HAP-1 (cell line): ENCODE measurements at regions not wholly inside any gene's neighbourhood (a gene's known extent, or its start where the extent isn't known, plus 50 kb on each side); places are given as distances from the start of the nearest gene placed in this dataset.
"Not testable (repeated sequence)": the region's sequence is repeated elsewhere in the genome, so short reads cannot be mapped to it uniquely, and the experiment has no call there.

ENCODE experiments used
- DNase-seq, 2 experiments: peaks; one replicate each; pipeline ENCODE4 v3.0.0-alpha.2; 2016 to 2020; ENCODE audit warnings: low spot score in 2 of 2
- H3K27me3 ChIP-seq: fragments of 250-450 bp; sonication (Bioruptor Pico); 2 replicates; pipeline ENCODE4 v1.5.1; 2020; ENCODE audit warnings: low read depth, mild to moderate bottlenecking, moderate library complexity
- H3K36me3 ChIP-seq: fragments of 250-450 bp; sonication (Bioruptor Pico); replicated peaks from 2 replicates; pipeline ENCODE4 v1.5.1; 2020; ENCODE audit warnings: mild to moderate bottlenecking
- H3K4me1 ChIP-seq: fragments of 250-450 bp; sonication (Bioruptor Pico); 2 replicates; pipeline ENCODE4 v1.5.1; 2020; ENCODE audit warnings: mild to moderate bottlenecking
- H3K4me3 ChIP-seq: fragments of 250-450 bp; sonication (Bioruptor Pico); 2 replicates; pipeline ENCODE4 v1.5.1; 2020; ENCODE audit warnings: mild to moderate bottlenecking, moderate library complexity
- H3K9me3 ChIP-seq: fragments of 250-450 bp; sonication (Bioruptor Pico); 2 replicates; pipeline ENCODE4 v1.5.1; 2020; ENCODE audit warnings: mild to moderate bottlenecking, moderate library complexity
- in situ Hi-C: fragments of 300-500 bp; cut with MboI; formaldehyde crosslinking; loops from 3 replicates; pipeline ENCODE4 v1.14.3; 2020; ENCODE audit warnings: low sequenced_read_pairs, inconsistent platforms, mixed read lengths

DNA sequence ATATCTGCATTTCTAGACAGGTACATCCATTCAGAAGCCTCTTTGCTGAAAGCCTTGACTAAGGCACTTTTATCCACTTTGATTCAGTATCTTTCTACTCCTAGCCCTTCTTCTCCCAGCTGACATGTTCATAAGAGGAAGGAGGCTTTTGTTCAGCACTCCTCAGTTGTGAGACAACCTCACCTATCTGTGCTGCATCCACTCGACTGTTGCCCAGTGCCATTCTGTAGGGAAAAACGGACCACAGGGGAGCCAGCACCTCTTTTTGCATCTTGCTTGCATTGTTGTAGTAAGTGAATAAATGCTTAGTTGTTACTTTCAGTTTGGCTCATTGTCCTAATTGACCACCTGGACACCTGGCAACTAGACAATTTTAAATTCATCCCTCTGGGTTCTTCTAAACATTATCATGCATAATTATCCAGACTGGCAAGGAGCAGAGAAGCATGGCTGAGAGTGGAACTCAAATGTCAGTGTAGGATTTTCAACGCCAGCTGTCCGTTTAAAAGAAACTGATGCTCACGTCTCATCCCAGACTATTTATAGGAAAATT lies 83.8 kb upstream of the BOD1L1 start:
- in situ Hi-C loops, result no loop called here
- no peak overlapping the region for H3K4me3 ChIP-seq
- no peaks in the 10 kb centered on the region for H3K9me3 ChIP-seq
- H3K4me1 ChIP-seq, result no peaks in the 10 kb centered on the region
- no peaks in the 10 kb centered on the region for H3K36me3 ChIP-seq
- no peak for DNase-seq
- H3K27me3 ChIP-seq, result no peaks in the 10 kb centered on the region

DNA sequence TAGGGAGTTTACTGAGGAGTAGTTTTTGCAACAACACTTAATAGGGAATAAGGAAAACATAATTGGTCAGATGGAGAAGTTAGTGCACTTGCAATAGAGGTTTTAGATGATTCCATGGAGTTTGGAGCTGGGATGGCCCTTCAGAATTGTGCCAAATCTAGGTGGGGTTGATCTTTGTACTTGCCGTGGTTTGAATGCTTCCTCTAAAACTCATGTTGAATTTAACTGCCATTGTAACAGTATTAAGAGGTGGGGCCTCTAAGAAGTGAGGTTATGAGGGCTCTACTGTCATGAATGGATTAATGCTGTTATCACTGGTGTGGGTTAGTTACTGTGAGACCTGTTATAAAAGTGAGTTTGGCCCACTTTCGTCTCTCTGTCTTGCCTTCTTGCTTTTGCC lies 94.4 kb upstream of the BOD1L1 start:
- H3K9me3 ChIP-seq, result no peaks in the 10 kb centered on the region
- no peaks in the 10 kb centered on the region for H3K4me1 ChIP-seq
- H3K4me3 ChIP-seq, result no peak overlapping the region
- H3K36me3 ChIP-seq, result no peaks in the 10 kb centered on the region
- H3K27me3 ChIP-seq, result no peaks in the 10 kb centered on the region
- no peak for DNase-seq
- in situ Hi-C loops, result no loop called here

DNA sequence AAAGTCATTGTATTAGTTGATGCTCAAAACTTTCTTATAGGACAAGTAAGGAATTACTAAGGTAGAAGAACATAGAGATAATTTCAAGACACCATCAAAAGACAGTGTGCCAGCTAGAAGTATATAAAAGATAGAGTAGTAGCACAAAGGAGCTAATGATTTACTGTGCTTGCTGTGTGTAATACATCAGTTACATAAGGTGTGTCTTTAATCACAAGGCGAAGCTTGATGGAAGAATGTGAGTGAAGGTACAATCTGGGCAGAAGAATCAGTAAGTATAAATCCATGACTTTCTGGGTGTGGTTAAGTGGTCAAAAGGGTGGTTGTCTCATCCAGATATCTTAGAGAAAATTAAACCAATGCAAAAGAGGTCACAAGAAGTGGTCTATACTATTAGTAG lies 95.1 kb upstream of the BOD1L1 start:
- DNase-seq, result no peak
- Histone ChIP-seq H3K9me3 (no peaks in the 10 kb centered on the region), H3K4me3 (no peak overlapping the region), H3K36me3 (no peaks in the 10 kb centered on the region), H3K4me1 (no peaks in the 10 kb centered on the region), H3K27me3 (no peaks in the 10 kb centered on the region)
- in situ Hi-C loops, result no loop called here

DNA sequence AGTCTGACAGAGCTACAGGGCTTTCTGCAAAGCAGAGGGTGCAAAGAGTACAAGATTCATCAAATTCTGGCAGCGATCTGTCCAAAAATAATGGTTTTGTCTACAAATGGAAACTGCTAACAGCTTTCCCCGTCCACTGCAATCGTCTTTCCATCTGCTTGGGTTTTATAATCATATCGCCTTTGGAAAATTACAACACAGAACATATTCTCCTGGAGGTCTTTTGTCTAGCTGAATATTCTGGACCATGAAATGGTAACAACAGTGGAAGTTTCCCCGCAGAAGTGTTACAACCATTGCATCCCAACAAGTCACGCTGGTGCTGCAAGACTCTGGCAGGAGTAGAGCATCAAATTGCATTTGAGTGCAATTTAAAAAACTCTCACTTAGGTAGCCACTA lies 101.2 kb upstream of the BOD1L1 start:
- in situ Hi-C loops, result no loop called here
- no peaks in the 10 kb centered on the region for H3K9me3 ChIP-seq
- no peak overlapping the region for H3K4me3 ChIP-seq
- no peak for DNase-seq
- no peaks in the 10 kb centered on the region for H3K27me3 ChIP-seq
- H3K4me1 ChIP-seq, result no peaks in the 10 kb centered on the region
- no peaks in the 10 kb centered on the region for H3K36me3 ChIP-seq

DNA sequence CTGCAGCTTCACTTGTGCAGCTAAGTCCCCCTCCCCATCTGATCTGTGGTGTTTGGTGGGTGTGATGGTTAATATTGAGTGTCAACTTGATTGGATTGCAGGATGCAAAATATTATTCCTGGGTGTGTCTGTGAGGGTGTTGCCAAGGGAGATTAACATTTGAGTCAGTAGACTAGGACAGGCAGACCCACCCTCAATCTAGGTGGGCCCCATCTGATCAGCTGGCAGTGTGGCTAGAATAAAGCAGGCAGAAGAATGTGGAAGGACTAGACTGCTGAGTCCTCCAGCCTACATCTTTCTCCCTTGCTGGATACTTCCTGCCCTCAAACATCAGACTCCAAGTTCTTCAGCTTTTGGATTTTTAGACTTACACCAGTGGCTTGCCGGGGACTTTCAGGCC lies 103.5 kb upstream of the BOD1L1 start:
- H3K4me1 ChIP-seq, result no peaks in the 10 kb centered on the region
- DNase-seq, result no peak
- H3K36me3 ChIP-seq, result no peaks in the 10 kb centered on the region
- in situ Hi-C loops, result no loop called here
- H3K4me3 ChIP-seq, result no peak overlapping the region
- no peaks in the 10 kb centered on the region for H3K9me3 ChIP-seq
- H3K27me3 ChIP-seq, result no peaks in the 10 kb centered on the region

DNA sequence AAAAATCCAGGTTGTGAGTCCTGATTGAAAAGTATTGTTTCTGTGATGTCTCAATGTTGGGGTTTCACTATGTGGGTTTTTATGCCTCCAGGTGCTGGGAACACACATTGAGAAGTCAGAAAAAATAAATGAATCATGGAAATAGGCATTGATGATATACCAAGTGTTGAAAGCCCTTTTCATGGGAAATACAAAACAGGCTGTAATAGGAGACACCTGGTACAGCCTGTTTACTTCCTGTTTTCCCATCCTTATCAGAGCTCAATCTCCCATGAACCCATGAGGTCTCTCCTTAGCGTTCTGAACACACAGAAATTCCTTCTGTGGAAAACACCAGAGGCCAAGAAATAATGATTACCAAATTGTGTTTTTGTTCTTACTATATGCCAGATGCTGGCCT lies 106.3 kb upstream of the BOD1L1 start:
- Histone ChIP-seq H3K36me3 (no peaks in the 10 kb centered on the region), H3K4me3 (no peak overlapping the region), H3K27me3 (no peaks in the 10 kb centered on the region), H3K9me3 (no peaks in the 10 kb centered on the region), H3K4me1 (no peaks in the 10 kb centered on the region)
- DNase-seq, result no peak
- in situ Hi-C loops, result no loop called here

DNA sequence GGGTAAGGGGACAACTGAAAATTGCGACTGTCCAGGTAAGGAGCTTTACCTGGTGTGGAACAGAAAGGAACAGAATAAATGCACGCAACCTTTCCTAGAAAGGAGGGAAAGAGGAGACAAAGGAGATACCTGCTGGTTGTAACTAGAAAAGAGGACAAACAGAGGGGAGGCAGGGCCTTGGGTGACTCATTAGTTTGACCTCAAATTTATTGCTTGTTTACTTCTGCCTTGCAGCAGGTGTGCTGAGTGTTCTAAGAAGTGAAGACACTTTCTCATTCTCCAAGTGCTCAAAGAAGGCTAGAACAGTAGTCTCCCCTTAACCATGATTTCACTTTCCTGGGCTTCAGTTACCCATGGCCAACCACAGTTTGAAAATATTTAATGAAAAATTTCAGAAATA lies 123.1 kb upstream of the BOD1L1 start:
- Histone ChIP-seq H3K4me1 (no peaks in the 10 kb centered on the region), H3K9me3 (no peaks in the 10 kb centered on the region), H3K36me3 (no peaks in the 10 kb centered on the region), H3K4me3 (no peak overlapping the region), H3K27me3 (no peaks in the 10 kb centered on the region; the same call in 1 of the 2 replicates)
- DNase-seq, result no peak
- in situ Hi-C loops, result no loop called here

DNA sequence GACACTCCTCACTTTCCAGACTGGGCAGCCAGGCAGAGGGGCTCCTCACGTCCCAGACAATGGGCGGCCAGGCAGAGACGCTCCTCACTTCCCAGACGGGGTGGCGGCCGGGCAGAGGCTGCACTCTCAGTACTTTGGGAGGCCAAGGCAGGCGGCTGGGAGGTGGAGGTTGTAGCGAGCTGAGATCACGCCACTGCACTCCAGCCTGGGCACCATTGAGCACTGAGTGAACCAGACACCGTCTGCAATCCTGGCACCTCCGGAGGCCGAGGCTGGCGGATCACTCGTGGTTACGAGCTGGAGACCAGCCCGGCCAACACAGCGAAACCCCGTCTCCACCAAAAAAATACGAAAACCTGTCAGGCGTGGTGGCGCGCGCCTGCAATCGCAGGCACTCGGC lies 134.1 kb upstream of the BOD1L1 start:
- in situ Hi-C loops, result not testable (repeated sequence)

DNA sequence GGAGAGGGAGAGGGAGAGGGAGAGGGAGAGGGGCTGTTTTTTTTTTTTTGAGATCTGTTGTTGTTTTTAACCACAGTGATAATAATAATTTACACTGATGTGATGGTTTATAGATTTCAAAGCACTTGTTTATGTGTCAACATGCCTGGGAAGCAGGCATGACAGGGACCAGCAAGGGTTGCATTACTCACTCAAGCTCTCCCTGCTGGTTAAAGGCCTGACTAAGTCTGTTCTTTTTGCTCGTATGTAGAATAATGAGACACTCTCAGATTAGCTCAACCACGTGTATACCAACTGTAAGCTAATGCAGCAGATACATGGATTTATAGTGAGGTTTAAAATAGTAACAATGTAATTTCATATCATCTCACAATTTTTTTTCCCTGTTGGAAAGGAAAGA lies 134.6 kb upstream of the BOD1L1 start:
- Histone ChIP-seq H3K9me3 (no peaks in the 10 kb centered on the region), H3K27me3 (no peaks in the 10 kb centered on the region), H3K36me3 (no peaks in the 10 kb centered on the region), H3K4me1 (no peaks in the 10 kb centered on the region), H3K4me3 (no peak overlapping the region)
- in situ Hi-C loops, result no loop called here
- DNase-seq, result no peak

More for the DNA sequence above, 134.1 kb upstream of the BOD1L1 start:
- not testable (repeated sequence) for H3K4me3 ChIP-seq, H3K27me3 ChIP-seq, H3K9me3 ChIP-seq, DNase-seq, H3K36me3 ChIP-seq, H3K4me1 ChIP-seq

DNA sequence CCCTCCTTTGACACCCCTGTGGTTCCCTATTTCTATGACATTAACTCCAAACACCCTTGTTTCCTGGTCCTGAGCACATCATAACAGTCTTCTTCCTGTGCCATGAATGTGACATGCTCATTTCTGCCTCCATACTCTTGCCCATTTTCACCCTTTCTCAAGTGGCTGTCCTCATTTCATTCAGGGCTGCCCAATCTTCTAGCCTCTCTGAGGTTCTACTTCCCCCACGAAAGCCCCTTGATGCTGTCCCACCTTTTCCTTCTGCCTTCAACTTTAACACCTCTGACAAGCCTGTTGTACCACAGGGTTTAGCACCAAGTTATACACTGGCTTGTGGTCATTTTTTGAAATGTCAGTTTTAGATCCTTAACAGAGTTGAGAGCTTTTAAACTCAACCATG lies 136.2 kb upstream of the BOD1L1 start:
- Histone ChIP-seq H3K9me3 (no peaks in the 10 kb centered on the region), H3K4me1 (no peaks in the 10 kb centered on the region), H3K36me3 (no peaks in the 10 kb centered on the region), H3K4me3 (no peak overlapping the region), H3K27me3 (no peaks in the 10 kb centered on the region)
- no peak for DNase-seq
- in situ Hi-C loops, result no loop called here

DNA sequence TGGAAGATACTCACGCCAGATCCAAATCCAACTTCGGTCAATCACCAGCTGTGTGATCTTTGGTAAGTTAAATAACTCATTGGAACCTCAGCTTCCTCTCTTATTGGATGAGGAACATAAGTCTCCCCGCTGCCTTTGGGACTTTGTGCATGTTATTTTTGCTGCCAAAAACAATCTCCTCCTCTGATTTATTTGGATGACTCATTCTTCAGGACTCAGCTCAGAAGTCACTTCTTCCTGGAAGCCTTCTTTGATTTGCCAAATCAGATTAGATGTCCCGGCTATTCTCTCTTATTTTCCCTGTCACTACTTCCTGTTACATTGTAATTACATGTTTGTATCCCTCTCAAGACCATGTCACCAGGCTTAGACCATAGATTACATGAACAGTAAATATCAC lies 138.0 kb upstream of the BOD1L1 start:
- no peaks in the 10 kb centered on the region for H3K27me3 ChIP-seq
- in situ Hi-C loops, result no loop called here
- H3K9me3 ChIP-seq, result no peaks in the 10 kb centered on the region
- no peak for DNase-seq
- H3K36me3 ChIP-seq, result no peaks in the 10 kb centered on the region
- no peaks in the 10 kb centered on the region for H3K4me1 ChIP-seq
- H3K4me3 ChIP-seq, result no peak overlapping the region

DNA sequence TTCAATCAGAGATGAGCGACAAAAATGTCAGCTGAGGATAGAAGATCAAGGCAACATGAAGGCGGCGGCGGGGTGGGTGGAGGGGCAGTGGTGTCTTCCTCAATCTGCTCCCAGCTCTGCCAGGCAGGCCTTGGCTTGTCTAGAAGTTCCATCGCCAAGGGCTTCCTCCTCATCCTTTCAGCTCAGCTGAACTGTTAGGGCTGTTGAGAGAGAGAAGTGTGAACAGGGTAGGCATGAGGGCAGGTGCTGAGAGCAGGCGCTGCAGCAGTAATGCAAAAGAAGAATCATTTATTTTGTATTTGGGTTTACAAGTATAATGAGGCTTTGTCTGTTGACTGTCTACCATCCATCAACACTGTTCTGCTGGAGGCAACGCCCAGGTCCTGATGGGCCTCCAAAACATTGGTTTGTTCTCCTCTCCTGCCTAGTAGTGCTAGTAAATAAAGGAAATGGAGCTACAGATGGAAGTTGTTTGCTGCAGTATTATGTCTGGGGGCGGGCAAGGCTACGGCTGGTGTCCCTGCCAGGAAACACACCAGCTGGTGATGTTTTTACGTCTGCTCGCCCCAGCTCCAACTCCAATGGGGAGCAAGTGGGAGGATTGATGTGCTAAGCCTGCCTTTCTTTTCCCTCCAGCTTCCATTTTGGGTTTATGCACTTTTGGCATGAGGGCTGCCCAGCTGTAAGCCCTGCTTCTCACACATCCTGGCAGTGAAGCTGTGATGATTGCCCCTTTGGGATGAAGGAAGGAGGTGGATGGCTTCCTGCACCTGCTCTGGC lies 139.4 kb upstream of the BOD1L1 start:
- Histone ChIP-seq H3K4me1 (no peaks in the 10 kb centered on the region), H3K36me3 (no peaks in the 10 kb centered on the region), H3K9me3 (no peaks in the 10 kb centered on the region), H3K4me3 (no peak overlapping the region), H3K27me3 (no peaks in the 10 kb centered on the region)
- in situ Hi-C loops, result no loop called here
- no peak for DNase-seq

DNA sequence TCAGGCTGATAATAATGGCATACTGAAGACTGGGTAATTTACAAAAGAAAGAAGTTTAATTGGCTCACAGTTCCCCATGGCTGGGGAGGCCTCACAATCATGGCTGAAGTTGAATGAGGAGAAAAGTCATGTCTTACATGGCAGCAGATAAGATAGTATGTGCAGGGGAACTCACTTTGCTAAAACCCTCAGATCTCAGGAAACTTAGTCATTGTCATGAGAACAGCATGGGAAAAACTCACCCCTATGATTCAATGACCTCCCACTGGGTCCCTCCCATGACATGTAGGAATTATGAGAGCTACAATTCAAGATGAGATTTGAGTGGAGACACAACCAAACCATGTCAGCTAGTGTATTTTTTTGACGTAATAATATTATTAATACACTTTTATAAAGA lies 149.8 kb upstream of the BOD1L1 start:
- Histone ChIP-seq H3K27me3 (no peaks in the 10 kb centered on the region), H3K4me1 (no peaks in the 10 kb centered on the region), H3K4me3 (no peak overlapping the region), H3K36me3 (no peaks in the 10 kb centered on the region), H3K9me3 (no peaks in the 10 kb centered on the region)
- DNase-seq, result no peak
- in situ Hi-C loops, result no loop called here

DNA sequence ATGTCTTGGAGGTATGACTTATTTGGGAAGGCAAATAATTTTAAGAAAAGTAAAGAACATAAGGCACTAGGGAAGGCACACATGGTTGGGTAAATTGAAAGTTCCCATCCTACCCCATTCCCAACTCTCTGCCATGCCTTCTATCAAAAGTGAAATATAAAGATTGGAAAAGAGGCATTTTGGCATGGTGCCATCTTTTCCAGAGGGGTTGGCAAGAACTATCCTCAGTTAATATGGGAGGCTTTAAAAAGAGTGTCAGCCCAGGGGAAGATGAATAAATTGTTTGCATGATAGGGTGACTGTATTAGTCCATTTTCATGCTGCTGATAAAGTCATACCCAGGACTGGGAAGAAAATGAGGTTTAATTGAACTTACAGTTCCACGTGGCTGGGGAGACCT lies 150.8 kb upstream of the BOD1L1 start:
- Histone ChIP-seq H3K4me1 (no peaks in the 10 kb centered on the region), H3K4me3 (no peak overlapping the region), H3K9me3 (no peaks in the 10 kb centered on the region), H3K27me3 (no peaks in the 10 kb centered on the region), H3K36me3 (no peaks in the 10 kb centered on the region)
- in situ Hi-C loops, result no loop called here
- no peak for DNase-seq

DNA sequence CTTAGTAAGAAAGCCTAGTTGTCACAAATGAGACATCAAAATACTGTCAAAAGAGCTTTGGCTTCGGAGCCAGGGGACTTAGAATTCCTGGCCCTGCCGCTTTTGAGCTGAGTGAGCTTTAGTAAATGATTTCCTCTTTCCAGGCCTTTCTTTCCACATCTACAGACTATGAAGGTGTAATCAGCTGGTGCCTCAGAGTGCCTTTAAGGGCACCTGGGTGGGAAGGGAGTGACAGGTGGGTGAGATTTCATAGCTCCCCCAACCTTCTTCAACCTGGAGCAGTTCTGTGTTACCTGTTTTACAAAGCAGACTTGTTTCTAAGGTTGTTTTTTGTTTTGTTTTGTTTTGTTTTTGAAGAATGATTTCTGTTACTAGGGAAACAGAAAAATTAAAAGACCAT lies 154.7 kb upstream of the BOD1L1 start:
- H3K4me1 ChIP-seq, result no peaks in the 10 kb centered on the region
- in situ Hi-C loops, result no loop called here
- H3K27me3 ChIP-seq, result no peaks in the 10 kb centered on the region
- H3K9me3 ChIP-seq, result no peaks in the 10 kb centered on the region
- H3K36me3 ChIP-seq, result no peaks in the 10 kb centered on the region
- no peak for DNase-seq
- H3K4me3 ChIP-seq, result no peak overlapping the region
